OCI-LY1 (cell line): ENCODE measurements at regions not wholly inside any gene's neighbourhood (a gene's known extent, or its start where the extent isn't known, plus 50 kb on each side); places are given as distances from the start of the nearest gene placed in this dataset.

ENCODE experiments used
- H2AFZ ChIP-seq: fragments of 200-600 bp; sonication (generic), shearing (Covaris generic); 2 replicates; pipeline ENCODE4 v1.6.0; 2014; ENCODE audit warnings: antibody characterized with exemption, mild to moderate bottlenecking, low read length
- H3F3A ChIP-seq: fragments of 200-600 bp; sonication (generic), shearing (Covaris generic); 2 replicates; pipeline ENCODE4 v1.6.0; 2014; ENCODE audit warnings: mild to moderate bottlenecking, antibody characterized with exemption, low read length, moderate library complexity; ENCODE audit not compliant: insufficient read depth
- H3K27ac ChIP-seq: fragments of 200-600 bp; sonication (generic); 2 replicates; pipeline ENCODE4 v1.5.1; 2014; ENCODE audit warnings: low read length, mixed run types, mild to moderate bottlenecking, low read depth; ENCODE audit not compliant: poor library complexity, severe bottlenecking
- H3K27me3 ChIP-seq: fragments of 200-600 bp; sonication (generic); 2 replicates; pipeline ENCODE4 v1.6.0; 2014; ENCODE audit warnings: antibody characterized with exemption, mild to moderate bottlenecking, low read length, moderate library complexity; ENCODE audit not compliant: insufficient read depth
- H3K36me3 ChIP-seq: fragments of 200-600 bp; sonication (generic); 2 replicates; pipeline ENCODE4 v1.6.1; 2014; ENCODE audit warnings: mild to moderate bottlenecking, antibody characterized with exemption, low read length, moderate library complexity, mixed read lengths; ENCODE audit not compliant: insufficient read depth
- H3K4me1 ChIP-seq: fragments of 200-600 bp; sonication (generic); 2 replicates; pipeline ENCODE4 v1.5.1; 2014; ENCODE audit warnings: mild to moderate bottlenecking, low read length, moderate library complexity; ENCODE audit not compliant: insufficient read depth, severe bottlenecking
- H3K4me2 ChIP-seq: fragments of 200-600 bp; sonication (generic), shearing (Covaris generic); 2 replicates; pipeline ENCODE4 v1.6.1; 2014; ENCODE audit warnings: low read length
- H3K4me3 ChIP-seq: fragments of 200-600 bp; sonication (generic); 2 replicates; pipeline ENCODE4 v1.5.1; 2014; ENCODE audit warnings: low read length, low read depth, mild to moderate bottlenecking, mixed read lengths; ENCODE audit not compliant: poor library complexity, severe bottlenecking
- H3K79me2 ChIP-seq: fragments of 200-600 bp; shearing (Covaris generic); 2 replicates; pipeline ENCODE4 v1.6.1; 2016; ENCODE audit warnings: mixed run types, low read length, mixed read lengths; ENCODE audit not compliant: insufficient read depth
- H3K9ac ChIP-seq: fragments of 200-600 bp; sonication (generic), shearing (Covaris generic); 2 replicates; pipeline ENCODE4 v1.6.1; 2014; ENCODE audit warnings: mild to moderate bottlenecking, low read length, mixed read lengths
- H3K9me2 ChIP-seq: fragments of 200-600 bp; sonication (generic), shearing (Covaris generic); 2 replicates; pipeline ENCODE4 v1.6.1; 2014; ENCODE audit warnings: low read depth, mild to moderate bottlenecking, low read length, mixed read lengths
- H3K9me3 ChIP-seq: fragments of 200-600 bp; shearing (Covaris generic); 2 replicates; pipeline ENCODE4 v1.6.1; 2014; ENCODE audit warnings: low read length, mixed read lengths
- H4K20me1 ChIP-seq: fragments of 200-600 bp; sonication (generic), shearing (Covaris generic); 2 replicates; pipeline ENCODE4 v1.6.0; 2016; ENCODE audit warnings: mild to moderate bottlenecking, low read length; ENCODE audit not compliant: insufficient read depth
- EZH2 ChIP-seq: fragments of 200-600 bp; sonication (generic), shearing (Covaris generic); IDR thresholded peaks from 2 replicates; pipeline ENCODE4 v1.8.0; 2017; ENCODE audit warnings: borderline replicate concordance, mixed run types, mild to moderate bottlenecking, antibody characterized with exemption, low read length, moderate library complexity, mixed read lengths
- TF ChIP-seq, protein P1 (sequence below): fragments of 200-600 bp; sonication (generic), shearing (Covaris generic); IDR thresholded peaks from 2 replicates; pipeline ENCODE4 v1.5.1; 2017; ENCODE audit warnings: mild to moderate bottlenecking, antibody characterized with exemption, low read length, moderate library complexity, mixed read lengths

DNA sequence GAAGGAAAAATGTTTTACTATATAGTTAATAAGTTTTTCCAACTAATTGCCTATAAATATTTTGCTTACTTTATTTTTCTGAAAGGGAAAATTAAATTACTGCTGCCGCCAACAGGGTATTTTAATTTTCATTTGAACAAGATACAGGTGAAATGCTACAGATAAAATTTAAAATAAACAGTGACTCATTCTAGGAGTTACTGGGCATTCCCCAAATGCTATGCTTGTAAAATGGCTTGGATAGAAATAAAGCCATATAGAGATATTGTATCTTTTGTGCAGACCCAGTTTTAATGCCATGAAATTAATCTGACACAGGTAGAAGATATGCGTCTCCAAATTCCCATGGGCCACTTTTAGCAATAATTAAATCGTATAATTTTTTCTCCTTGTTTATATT, 144.5 kb downstream of the NAP1L3 start:
- Histone ChIP-seq H3K9me3 (no peaks in the 10 kb centered on the region), H2AFZ (no peak overlapping the region), H3K27me3 (no peaks in the 10 kb centered on the region), H3K4me3 (no peak overlapping the region), H3K9me2 (no peaks in the 10 kb centered on the region), H3K27ac (no peak overlapping the region), H3K79me2 (no peaks in the 10 kb centered on the region), H3K4me2 (no peak overlapping the region), H3K36me3 (no peaks in the 10 kb centered on the region), H3K4me1 (no peaks in the 10 kb centered on the region), H3F3A (no peaks in the 10 kb centered on the region), H3K9ac (no peak overlapping the region), H4K20me1 (no peaks in the 10 kb centered on the region)
- TF ChIP-seq, protein P1, sequence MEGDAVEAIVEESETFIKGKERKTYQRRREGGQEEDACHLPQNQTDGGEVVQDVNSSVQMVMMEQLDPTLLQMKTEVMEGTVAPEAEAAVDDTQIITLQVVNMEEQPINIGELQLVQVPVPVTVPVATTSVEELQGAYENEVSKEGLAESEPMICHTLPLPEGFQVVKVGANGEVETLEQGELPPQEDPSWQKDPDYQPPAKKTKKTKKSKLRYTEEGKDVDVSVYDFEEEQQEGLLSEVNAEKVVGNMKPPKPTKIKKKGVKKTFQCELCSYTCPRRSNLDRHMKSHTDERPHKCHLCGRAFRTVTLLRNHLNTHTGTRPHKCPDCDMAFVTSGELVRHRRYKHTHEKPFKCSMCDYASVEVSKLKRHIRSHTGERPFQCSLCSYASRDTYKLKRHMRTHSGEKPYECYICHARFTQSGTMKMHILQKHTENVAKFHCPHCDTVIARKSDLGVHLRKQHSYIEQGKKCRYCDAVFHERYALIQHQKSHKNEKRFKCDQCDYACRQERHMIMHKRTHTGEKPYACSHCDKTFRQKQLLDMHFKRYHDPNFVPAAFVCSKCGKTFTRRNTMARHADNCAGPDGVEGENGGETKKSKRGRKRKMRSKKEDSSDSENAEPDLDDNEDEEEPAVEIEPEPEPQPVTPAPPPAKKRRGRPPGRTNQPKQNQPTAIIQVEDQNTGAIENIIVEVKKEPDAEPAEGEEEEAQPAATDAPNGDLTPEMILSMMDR = no peak
- TF ChIP-seq EZH2 = no peak
